ENCODE measurements at regions not wholly inside any gene's neighbourhood (a gene's known extent, or its start where the extent isn't known, plus 50 kb on each side); places are given as distances from the start of the nearest gene placed in this dataset.

DNA sequence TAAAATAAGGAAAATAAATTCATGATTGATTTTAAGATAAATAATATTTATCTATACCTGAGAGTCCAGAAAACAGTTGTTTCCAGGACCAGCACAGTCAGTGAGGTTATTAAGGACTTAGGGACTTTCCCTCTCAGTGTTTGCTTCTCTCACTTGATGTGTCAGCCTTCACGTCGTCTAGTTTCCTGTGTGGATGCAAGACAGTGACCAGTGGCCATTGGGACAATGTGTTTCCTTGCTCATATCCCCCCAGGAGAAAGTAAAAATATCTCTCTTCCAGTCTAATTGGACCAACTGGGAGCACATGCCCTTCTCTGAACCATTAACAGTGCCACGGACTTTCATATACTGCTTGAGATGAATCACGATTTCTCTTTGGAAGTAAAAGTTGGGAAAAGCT is 157.8 kb upstream of the CTNNB1 start:
- TF ChIP-seq POLR2A (IDR thresholded peaks at IDR 0.05) (no peak), CTCF (IDR thresholded peaks at IDR 0.05) (no peak)
